ENCODE measurements at regions not wholly inside any gene's neighbourhood (a gene's known extent, or its start where the extent isn't known, plus 50 kb on each side); places are given as distances from the start of the nearest gene placed in this dataset.

- TF ChIP-seq, protein P1, sequence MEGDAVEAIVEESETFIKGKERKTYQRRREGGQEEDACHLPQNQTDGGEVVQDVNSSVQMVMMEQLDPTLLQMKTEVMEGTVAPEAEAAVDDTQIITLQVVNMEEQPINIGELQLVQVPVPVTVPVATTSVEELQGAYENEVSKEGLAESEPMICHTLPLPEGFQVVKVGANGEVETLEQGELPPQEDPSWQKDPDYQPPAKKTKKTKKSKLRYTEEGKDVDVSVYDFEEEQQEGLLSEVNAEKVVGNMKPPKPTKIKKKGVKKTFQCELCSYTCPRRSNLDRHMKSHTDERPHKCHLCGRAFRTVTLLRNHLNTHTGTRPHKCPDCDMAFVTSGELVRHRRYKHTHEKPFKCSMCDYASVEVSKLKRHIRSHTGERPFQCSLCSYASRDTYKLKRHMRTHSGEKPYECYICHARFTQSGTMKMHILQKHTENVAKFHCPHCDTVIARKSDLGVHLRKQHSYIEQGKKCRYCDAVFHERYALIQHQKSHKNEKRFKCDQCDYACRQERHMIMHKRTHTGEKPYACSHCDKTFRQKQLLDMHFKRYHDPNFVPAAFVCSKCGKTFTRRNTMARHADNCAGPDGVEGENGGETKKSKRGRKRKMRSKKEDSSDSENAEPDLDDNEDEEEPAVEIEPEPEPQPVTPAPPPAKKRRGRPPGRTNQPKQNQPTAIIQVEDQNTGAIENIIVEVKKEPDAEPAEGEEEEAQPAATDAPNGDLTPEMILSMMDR (IDR thresholded peaks at IDR 0.05) = no peak
- TF ChIP-seq POLR2A (IDR thresholded peaks at IDR 0.05) = no peak
Observed at GRCh38 chr9:89662718-89663613, 58.2 kb downstream of the GADD45G start.

Data from breast epithelium (tissue), 3 donors.